WTC11 (cell line): ENCODE measurements at regions not wholly inside any gene's neighbourhood (a gene's known extent, or its start where the extent isn't known, plus 50 kb on each side); places are given as distances from the start of the nearest gene placed in this dataset.

Source experiments
- ATAC-seq: fragments of 200-7000 bp; cut with Tn5 transposase; 2 replicates; pipeline ENCODE4 v1.10.0; 2021; ENCODE audit warnings: mild to moderate bottlenecking, moderate library complexity
- CTCF ChIA-PET: fragments of 300-600 bp; sonication (Branson Sonifier 250); formaldehyde crosslinking; loops from one replicate; lab custom pipeline; 2021; ENCODE audit warnings: antibody characterized with exemption; lab: Charles Lee
- POLR2A ChIA-PET: fragments of 350-600 bp; sonication (Branson Sonifier 250); formaldehyde crosslinking; loops from one replicate; lab custom pipeline; 2021; ENCODE audit warnings: antibody characterized with exemption; lab: Charles Lee
- DNase-seq: peaks from one replicate; pipeline ENCODE4 v3.0.0; 2021; ENCODE audit warnings: low spot score
- H3K27ac Mint-ChIP-seq: 2 replicates; pipeline ENCODE4 v1.8.0; 2021; ENCODE audit warnings: mixed read lengths
- H3K27me3 Mint-ChIP-seq: 2 replicates; pipeline ENCODE4 v1.8.0; 2021; ENCODE audit warnings: low read depth, mild to moderate bottlenecking, moderate library complexity, mixed read lengths
- H3K36me3 Mint-ChIP-seq: 2 replicates; pipeline ENCODE4 v1.8.0; 2021; ENCODE audit warnings: mixed read lengths
- H3K4me1 Mint-ChIP-seq: 2 replicates; pipeline ENCODE4 v1.8.0; 2022; ENCODE audit warnings: mixed read lengths
- H3K4me3 Mint-ChIP-seq: 2 replicates; pipeline ENCODE4 v1.8.0; 2021; ENCODE audit warnings: mild to moderate bottlenecking, moderate library complexity, mixed read lengths
- H3K9me3 Mint-ChIP-seq: 2 replicates; pipeline ENCODE4 v1.8.0; 2021; ENCODE audit warnings: mixed read lengths
- CREM ChIP-seq: sonication (generic); formaldehyde crosslinking; IDR thresholded peaks from 2 replicates; pipeline ENCODE4 v1.8.1; 2022; ENCODE audit warnings: mild to moderate bottlenecking, missing genetic modification reagents, moderate library complexity
- ESRRA ChIP-seq: sonication (generic); formaldehyde crosslinking; IDR thresholded peaks from 2 replicates; pipeline ENCODE4 v1.8.1; 2022; ENCODE audit warnings: mild to moderate bottlenecking, missing genetic modification reagents, borderline replicate concordance
- GABPB1 ChIP-seq: sonication (generic); formaldehyde crosslinking; IDR thresholded peaks from 2 replicates; pipeline ENCODE4 v1.8.1; 2023; ENCODE audit warnings: mild to moderate bottlenecking, missing genetic modification reagents
- GRHL2 ChIP-seq: fragments of 250-450 bp; sonication (Bioruptor Pico); IDR thresholded peaks from 2 replicates; pipeline ENCODE4 v1.8.0; 2022; ENCODE audit warnings: mild to moderate bottlenecking, moderate library complexity; ENCODE audit not compliant: insufficient replicate concordance, severe bottlenecking
- GTF2I ChIP-seq: fragments of 250-450 bp; sonication (Bioruptor Pico); conservative IDR thresholded peaks from 2 replicates; pipeline ENCODE4 v1.4.0; 2021; ENCODE audit warnings: mild to moderate bottlenecking
- HMGA2 ChIP-seq: fragments of 250-450 bp; sonication (Bioruptor Pico); IDR thresholded peaks from 2 replicates; pipeline ENCODE4 v1.4.0; 2021; ENCODE audit warnings: mild to moderate bottlenecking, moderate library complexity
- IRF1 ChIP-seq: sonication (generic); formaldehyde crosslinking; IDR thresholded peaks from 2 replicates; pipeline ENCODE4 v1.8.0; 2023; ENCODE audit warnings: missing genetic modification reagents
- NFYB ChIP-seq: sonication (generic); formaldehyde crosslinking; conservative IDR thresholded peaks from 2 replicates; pipeline ENCODE4 v1.8.0; 2022; ENCODE audit warnings: low read depth, missing genetic modification reagents
- OVOL2 ChIP-seq: fragments of 250-450 bp; sonication (Bioruptor Pico); IDR thresholded peaks from 2 replicates; pipeline ENCODE4 v1.9.0; 2021; ENCODE audit warnings: mild to moderate bottlenecking, borderline replicate concordance
- RELA ChIP-seq: sonication (generic); formaldehyde crosslinking; IDR thresholded peaks from 2 replicates; pipeline ENCODE4 v1.8.1; 2022; ENCODE audit warnings: missing genetic modification reagents, mild to moderate bottlenecking, borderline replicate concordance
- SMAD4 ChIP-seq: sonication (generic); formaldehyde crosslinking; IDR thresholded peaks from 2 replicates; pipeline ENCODE4 v1.8.0; 2022; ENCODE audit warnings: mild to moderate bottlenecking, missing genetic modification reagents
- STAT6 ChIP-seq: sonication (generic); formaldehyde crosslinking; conservative IDR thresholded peaks from 2 replicates; pipeline ENCODE4 v1.8.1; 2023; ENCODE audit warnings: mild to moderate bottlenecking, low read depth, missing genetic modification reagents, moderate library complexity
- ZNF121 ChIP-seq: sonication (generic); formaldehyde crosslinking; IDR thresholded peaks from 2 replicates; pipeline ENCODE4 v1.8.0; 2023; ENCODE audit warnings: missing genetic modification reagents
- ZNF219 ChIP-seq: sonication (generic); formaldehyde crosslinking; IDR thresholded peaks from 2 replicates; pipeline ENCODE4 v1.8.0; 2023; ENCODE audit warnings: missing genetic modification reagents, mild to moderate bottlenecking, borderline replicate concordance
- ZNF263 ChIP-seq: sonication (generic); formaldehyde crosslinking; IDR thresholded peaks from 2 replicates; pipeline ENCODE4 v1.8.1; 2022; ENCODE audit warnings: low read depth, mild to moderate bottlenecking, moderate library complexity, missing genetic modification reagents
- ZNF396 ChIP-seq: fragments of 250-450 bp; sonication (Bioruptor Pico); IDR thresholded peaks from 2 replicates; pipeline ENCODE4 v1.8.0; 2021; ENCODE audit warnings: mild to moderate bottlenecking, moderate library complexity, borderline replicate concordance
- TF ChIP-seq, protein P1 (sequence below): sonication (generic); formaldehyde crosslinking; IDR thresholded peaks from 2 replicates; pipeline ENCODE4 v1.8.0; 2022; ENCODE audit warnings: mild to moderate bottlenecking, missing genetic modification reagents
- TF ChIP-seq, protein P2 (sequence below): sonication (generic); formaldehyde crosslinking; IDR thresholded peaks from 2 replicates; pipeline ENCODE4 v1.8.1; 2023; ENCODE audit warnings: mild to moderate bottlenecking, missing genetic modification reagents, borderline replicate concordance
- TF ChIP-seq, protein P3 (sequence below): fragments of 250-450 bp; sonication (Bioruptor Pico); conservative IDR thresholded peaks from 2 replicates; pipeline ENCODE4 v1.9.0; 2021; ENCODE audit warnings: mild to moderate bottlenecking
- TF ChIP-seq, protein P4 (sequence below): sonication (generic); formaldehyde crosslinking; IDR thresholded peaks from 2 replicates; pipeline ENCODE4 v1.8.0; 2022; ENCODE audit warnings: mild to moderate bottlenecking, missing genetic modification reagents

DNA sequence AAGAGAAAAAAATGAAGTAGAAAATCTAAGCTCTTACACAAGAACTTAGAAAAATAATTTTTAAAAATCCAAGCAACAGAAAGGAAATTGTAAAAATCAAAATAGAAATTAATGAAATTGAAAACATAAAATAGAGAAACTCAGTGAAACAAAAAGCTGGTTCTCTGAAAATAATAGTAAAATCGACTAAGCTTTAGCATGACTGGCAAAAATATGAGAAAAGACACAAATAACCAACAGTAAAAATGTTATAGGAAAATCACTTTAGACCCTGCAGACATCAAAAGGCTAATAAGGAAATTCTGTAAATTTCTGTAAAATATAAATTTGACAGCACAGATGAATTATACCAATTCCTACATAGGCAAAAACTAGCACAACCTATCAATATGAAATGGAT is 768.9 kb upstream of the LRRTM1 start:
- ChIA-PET CTCF (no interaction called here), POLR2A (no interaction called here)
- no peak for TF ChIP-seq CREM
- TF ChIP-seq GABPB1 (CRISPR knock-in tag), result no peak
- TF ChIP-seq, protein P1, sequence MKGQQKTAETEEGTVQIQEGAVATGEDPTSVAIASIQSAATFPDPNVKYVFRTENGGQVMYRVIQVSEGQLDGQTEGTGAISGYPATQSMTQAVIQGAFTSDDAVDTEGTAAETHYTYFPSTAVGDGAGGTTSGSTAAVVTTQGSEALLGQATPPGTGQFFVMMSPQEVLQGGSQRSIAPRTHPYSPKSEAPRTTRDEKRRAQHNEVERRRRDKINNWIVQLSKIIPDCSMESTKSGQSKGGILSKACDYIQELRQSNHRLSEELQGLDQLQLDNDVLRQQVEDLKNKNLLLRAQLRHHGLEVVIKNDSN (CRISPR knock-in tag), result no peak
- no peak for TF ChIP-seq ZNF219 (CRISPR knock-in tag)
- no peak for TF ChIP-seq OVOL2 (CRISPR knock-in tag)
- H3K27ac Mint-ChIP-seq, result no peak overlapping the region
- no peak overlapping the region for H3K4me3 Mint-ChIP-seq
- no peaks in the 10 kb centered on the region for H3K27me3 Mint-ChIP-seq
- no peaks in the 10 kb centered on the region for H3K36me3 Mint-ChIP-seq
- DNase-seq (no peak), ATAC-seq (no peak)
- H3K9me3 Mint-ChIP-seq, result no peaks in the 10 kb centered on the region
- H3K4me1 Mint-ChIP-seq, result peaks cover 40% of the 10 kb centered on the region

DNA sequence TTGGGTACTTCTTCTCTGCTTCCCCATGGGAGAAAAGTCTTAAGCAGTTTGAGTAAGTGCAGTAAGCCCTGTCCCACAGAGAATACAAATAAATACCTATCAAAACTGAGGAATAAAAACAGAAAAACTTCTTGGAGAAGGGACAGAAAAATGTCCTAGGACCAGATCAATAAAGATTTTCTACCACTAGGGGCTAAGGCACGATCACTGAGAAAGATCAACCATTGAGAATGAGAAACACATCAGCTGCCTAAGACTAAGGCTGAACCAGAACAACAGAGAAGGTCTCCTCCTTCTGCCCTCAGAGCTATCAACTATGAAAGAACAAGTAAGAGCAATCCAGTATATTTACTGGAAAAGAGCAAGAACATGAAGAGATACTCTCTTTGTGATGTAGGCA is 763.6 kb upstream of the LRRTM1 start:
- Mint-ChIP-seq H3K27ac (no peak overlapping the region), H3K4me1 (peaks cover 9% of the 10 kb centered on the region), H3K27me3 (no peaks in the 10 kb centered on the region), H3K36me3 (peaks cover 4% of the 10 kb centered on the region; the same call in 1 of the 2 replicates), H3K9me3 (peaks cover 9% of the 10 kb centered on the region), H3K4me3 (no peak overlapping the region)
- CTCF ChIA-PET, result interaction anchor here (1.1 to 1.4 kb wide), 2 partner anchors 19 to 163 kb away, joined by 3 read pairs; no protein-coding TSS in a partner anchor
- no peak for DNase-seq
- POLR2A ChIA-PET, result no interaction called here
- peak; percentile 66; the same call in 1 of the 2 replicates for ATAC-seq
- TF ChIP-seq HMGA2 (CRISPR knock-in tag), result no peak
- no peak for TF ChIP-seq RELA (CRISPR knock-in tag)
- no peak for TF ChIP-seq ESRRA (CRISPR knock-in tag)
- no peak for TF ChIP-seq GRHL2 (CRISPR knock-in tag)
- TF ChIP-seq ZNF121, result no peak
- TF ChIP-seq, protein P2, sequence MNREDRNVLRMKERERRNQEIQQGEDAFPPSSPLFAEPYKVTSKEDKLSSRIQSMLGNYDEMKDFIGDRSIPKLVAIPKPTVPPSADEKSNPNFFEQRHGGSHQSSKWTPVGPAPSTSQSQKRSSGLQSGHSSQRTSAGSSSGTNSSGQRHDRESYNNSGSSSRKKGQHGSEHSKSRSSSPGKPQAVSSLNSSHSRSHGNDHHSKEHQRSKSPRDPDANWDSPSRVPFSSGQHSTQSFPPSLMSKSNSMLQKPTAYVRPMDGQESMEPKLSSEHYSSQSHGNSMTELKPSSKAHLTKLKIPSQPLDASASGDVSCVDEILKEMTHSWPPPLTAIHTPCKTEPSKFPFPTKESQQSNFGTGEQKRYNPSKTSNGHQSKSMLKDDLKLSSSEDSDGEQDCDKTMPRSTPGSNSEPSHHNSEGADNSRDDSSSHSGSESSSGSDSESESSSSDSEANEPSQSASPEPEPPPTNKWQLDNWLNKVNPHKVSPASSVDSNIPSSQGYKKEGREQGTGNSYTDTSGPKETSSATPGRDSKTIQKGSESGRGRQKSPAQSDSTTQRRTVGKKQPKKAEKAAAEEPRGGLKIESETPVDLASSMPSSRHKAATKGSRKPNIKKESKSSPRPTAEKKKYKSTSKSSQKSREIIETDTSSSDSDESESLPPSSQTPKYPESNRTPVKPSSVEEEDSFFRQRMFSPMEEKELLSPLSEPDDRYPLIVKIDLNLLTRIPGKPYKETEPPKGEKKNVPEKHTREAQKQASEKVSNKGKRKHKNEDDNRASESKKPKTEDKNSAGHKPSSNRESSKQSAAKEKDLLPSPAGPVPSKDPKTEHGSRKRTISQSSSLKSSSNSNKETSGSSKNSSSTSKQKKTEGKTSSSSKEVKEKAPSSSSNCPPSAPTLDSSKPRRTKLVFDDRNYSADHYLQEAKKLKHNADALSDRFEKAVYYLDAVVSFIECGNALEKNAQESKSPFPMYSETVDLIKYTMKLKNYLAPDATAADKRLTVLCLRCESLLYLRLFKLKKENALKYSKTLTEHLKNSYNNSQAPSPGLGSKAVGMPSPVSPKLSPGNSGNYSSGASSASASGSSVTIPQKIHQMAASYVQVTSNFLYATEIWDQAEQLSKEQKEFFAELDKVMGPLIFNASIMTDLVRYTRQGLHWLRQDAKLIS, result no peak
- TF ChIP-seq NFYB (CRISPR knock-in tag), result no peak
- no peak for TF ChIP-seq GTF2I (CRISPR knock-in tag)
- TF ChIP-seq ZNF263 (CRISPR knock-in tag), result no peak
- TF ChIP-seq, protein P3, sequence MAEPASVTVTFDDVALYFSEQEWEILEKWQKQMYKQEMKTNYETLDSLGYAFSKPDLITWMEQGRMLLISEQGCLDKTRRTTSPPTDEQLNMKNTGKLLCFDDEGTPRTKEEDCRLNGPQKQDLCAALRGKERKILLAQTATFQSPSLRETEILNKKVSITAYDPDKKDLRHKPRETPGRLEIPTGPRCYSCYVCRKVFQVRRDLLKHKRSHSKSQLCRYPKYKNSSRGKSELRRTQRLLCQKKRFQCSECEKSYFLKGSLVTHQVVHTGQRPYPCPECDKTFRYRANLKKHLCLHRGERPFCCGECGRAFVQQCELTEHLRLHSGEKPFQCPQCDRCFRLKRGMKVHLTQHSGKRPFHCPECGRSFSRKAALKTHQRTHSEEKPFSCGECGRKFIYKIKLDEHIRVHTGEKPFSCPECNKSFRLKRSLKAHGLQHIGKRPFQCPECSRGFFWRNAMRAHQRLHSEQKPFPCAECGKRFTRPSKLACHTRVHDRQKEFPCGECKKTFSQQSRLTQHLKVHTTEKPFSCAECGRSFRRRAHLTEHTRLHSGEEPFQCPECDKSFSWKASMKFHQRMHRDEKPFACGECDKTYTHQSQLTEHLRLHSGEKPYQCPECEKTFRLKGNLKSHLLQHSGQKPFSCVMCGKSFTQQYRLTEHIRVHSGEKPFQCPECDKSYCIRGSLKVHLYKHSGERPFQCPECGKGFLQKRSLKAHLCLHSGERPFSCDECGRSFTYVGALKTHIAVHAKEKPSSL, result no peak
- no peak for TF ChIP-seq SMAD4 (CRISPR knock-in tag)
- TF ChIP-seq STAT6 (CRISPR knock-in tag), result no peak
- TF ChIP-seq, protein P4, sequence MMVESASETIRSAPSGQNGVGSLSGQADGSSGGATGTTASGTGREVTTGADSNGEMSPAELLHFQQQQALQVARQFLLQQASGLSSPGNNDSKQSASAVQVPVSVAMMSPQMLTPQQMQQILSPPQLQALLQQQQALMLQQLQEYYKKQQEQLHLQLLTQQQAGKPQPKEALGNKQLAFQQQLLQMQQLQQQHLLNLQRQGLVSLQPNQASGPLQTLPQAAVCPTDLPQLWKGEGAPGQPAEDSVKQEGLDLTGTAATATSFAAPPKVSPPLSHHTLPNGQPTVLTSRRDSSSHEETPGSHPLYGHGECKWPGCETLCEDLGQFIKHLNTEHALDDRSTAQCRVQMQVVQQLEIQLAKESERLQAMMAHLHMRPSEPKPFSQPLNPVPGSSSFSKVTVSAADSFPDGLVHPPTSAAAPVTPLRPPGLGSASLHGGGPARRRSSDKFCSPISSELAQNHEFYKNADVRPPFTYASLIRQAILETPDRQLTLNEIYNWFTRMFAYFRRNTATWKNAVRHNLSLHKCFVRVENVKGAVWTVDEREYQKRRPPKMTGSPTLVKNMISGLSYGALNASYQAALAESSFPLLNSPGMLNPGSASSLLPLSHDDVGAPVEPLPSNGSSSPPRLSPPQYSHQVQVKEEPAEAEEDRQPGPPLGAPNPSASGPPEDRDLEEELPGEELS (CRISPR knock-in tag), result no peak
- no peak for TF ChIP-seq IRF1 (CRISPR knock-in tag)
- no peak for TF ChIP-seq ZNF396 (CRISPR knock-in tag)
